Neuronal stem cell (in vitro differentiated cells): ENCODE measurements at regions not wholly inside any gene's neighbourhood (a gene's known extent, or its start where the extent isn't known, plus 50 kb on each side); places are given as distances from the start of the nearest gene placed in this dataset.

Experiments used
- DNase-seq: peaks from one replicate; pipeline ENCODE4 v3.0.0-alpha.2; 2013; ENCODE audit warnings: low spot score
- H2AFZ ChIP-seq: one replicate; pipeline ENCODE4 v1.6.1; 2013; ENCODE audit warnings: mild to moderate bottlenecking, low read length, inconsistent platforms
- H2AK5ac ChIP-seq: 2 replicates; pipeline ENCODE4 v1.6.1; 2013; ENCODE audit warnings: low read depth, mild to moderate bottlenecking, inconsistent platforms, low read length, moderate library complexity, mixed read lengths
- H2BK120ac ChIP-seq: 2 replicates; pipeline ENCODE4 v1.6.1; 2013; ENCODE audit warnings: low read depth, mild to moderate bottlenecking, inconsistent platforms, low read length, moderate library complexity, mixed read lengths
- H2BK12ac ChIP-seq: one replicate; pipeline ENCODE4 v1.6.1; 2013; ENCODE audit warnings: low read length, inconsistent platforms
- H2BK15ac ChIP-seq: 2 replicates; pipeline ENCODE4 v1.6.1; 2013; ENCODE audit warnings: mild to moderate bottlenecking, low read length, inconsistent platforms, mixed read lengths
- H2BK5ac ChIP-seq: one replicate; pipeline ENCODE4 v1.6.1; 2013; ENCODE audit warnings: inconsistent platforms, mild to moderate bottlenecking, low read length, moderate library complexity
- H3K14ac ChIP-seq: one replicate; pipeline ENCODE4 v1.6.1; 2013; ENCODE audit warnings: low read length, inconsistent platforms
- H3K18ac ChIP-seq: 2 replicates; pipeline ENCODE4 v1.6.1; 2013; ENCODE audit warnings: low read length, inconsistent platforms
- H3K23ac ChIP-seq: 2 replicates; pipeline ENCODE4 v1.6.1; 2013; ENCODE audit warnings: low read depth, mild to moderate bottlenecking, mixed read lengths, low read length, inconsistent platforms; ENCODE audit not compliant: poor library complexity
- H3K27ac ChIP-seq: replicated peaks from 3 replicates; pipeline ENCODE4 v1.5.1; 2013; ENCODE audit warnings: low read length, inconsistent platforms
- H3K27me3 ChIP-seq, 3 experiments: 2 replicates each; pipeline ENCODE4 v1.6.1; 2013; ENCODE audit warnings: low read length in 3 of 3, mild to moderate bottlenecking in 2 of 3, inconsistent platforms in 1 of 3, low read depth in 1 of 3, mixed read lengths in 1 of 3, moderate library complexity in 1 of 3; ENCODE audit not compliant: control insufficient read depth in 3 of 3, insufficient read depth in 3 of 3
- H3K36me3 ChIP-seq, 2 donors: replicated peaks in 1 of 2; 2 replicates each; pipeline ENCODE4 v1.6.1; 2013; ENCODE audit warnings: low read length in 2 of 2; ENCODE audit not compliant: control insufficient read depth in 2 of 2, insufficient read depth in 2 of 2
- H3K4ac ChIP-seq: 2 replicates; pipeline ENCODE4 v1.6.1; 2013; ENCODE audit warnings: inconsistent platforms, mild to moderate bottlenecking, low read length, moderate library complexity
- H3K4me1 ChIP-seq, 2 donors: 1 replicate in 1 of 2; 2 replicates in 1 of 2; pipeline ENCODE4 v1.6.1; 2013; ENCODE audit warnings: low read length in 2 of 2, low read depth in 1 of 2; ENCODE audit not compliant: control insufficient read depth in 2 of 2, insufficient read depth in 1 of 2
- H3K4me2 ChIP-seq: one replicate; pipeline ENCODE4 v1.6.1; 2013; ENCODE audit warnings: mild to moderate bottlenecking, low read length, inconsistent platforms; ENCODE audit not compliant: insufficient read depth, poor library complexity, severe bottlenecking
- H3K4me3 ChIP-seq, 2 donors: 2 replicates each; pipeline ENCODE4 v1.5.1; 2013; ENCODE audit warnings: low read length in 2 of 2, mild to moderate bottlenecking in 2 of 2, inconsistent platforms in 1 of 2, moderate library complexity in 1 of 2
- H3K79me1 ChIP-seq: one replicate; pipeline ENCODE4 v1.6.1; 2013; ENCODE audit warnings: low read depth, mild to moderate bottlenecking, inconsistent platforms, low read length, moderate library complexity
- H3K9ac ChIP-seq: one replicate; pipeline ENCODE4 v1.6.1; 2013; ENCODE audit warnings: mild to moderate bottlenecking, low read depth, low read length, inconsistent platforms; ENCODE audit not compliant: poor library complexity
- H3K9me3 ChIP-seq, 2 donors: replicated peaks in 1 of 2; 2 replicates each; pipeline versions ENCODE3 to v1.6.1; 2013; ENCODE audit warnings: low read length in 2 of 2, mild to moderate bottlenecking in 2 of 2, inconsistent platforms in 1 of 2, low read depth in 1 of 2, mixed read lengths in 1 of 2, moderate library complexity in 1 of 2; ENCODE audit not compliant: control insufficient read depth in 2 of 2, insufficient read depth in 1 of 2
- H4K8ac ChIP-seq: one replicate; pipeline ENCODE4 v1.6.1; 2013; ENCODE audit warnings: low read depth, mild to moderate bottlenecking, inconsistent platforms, low read length, moderate library complexity
- H4K91ac ChIP-seq: one replicate; pipeline ENCODE4 v1.6.1; 2013; ENCODE audit warnings: low read length, low read depth, mild to moderate bottlenecking, inconsistent platforms; ENCODE audit not compliant: poor library complexity
- WGBS, 2 donors: extraction: QIAGEN DNeasy Blood & Tissue Kit; methylation state at CpG; one replicate each; pipeline ENCODE4 v1.1.7; 2013; ENCODE audit warnings: missing lambda C conversion rate in 2 of 2, mixed read lengths in 1 of 2; ENCODE audit not compliant: insufficient read length in 2 of 2, insufficient replicate concordance in 1 of 2; ENCODE audit errors: extremely low coverage in 2 of 2; 5-methylcytosine and 5-hydroxymethylcytosine counted together

- no peaks in the 10 kb centered on the region for H3K36me3 ChIP-seq
- no peak overlapping the region for H2AK5ac ChIP-seq
- H3K14ac ChIP-seq, result no peak overlapping the region
- no peak overlapping the region for H3K18ac ChIP-seq
- H2AFZ ChIP-seq, result no peak overlapping the region
- no peak overlapping the region for H4K91ac ChIP-seq
- no peak overlapping the region for H2BK12ac ChIP-seq
- no peak overlapping the region for H3K23ac ChIP-seq
- H3K79me1 ChIP-seq, result no peaks in the 10 kb centered on the region
- H3K27ac ChIP-seq, result no peak overlapping the region
- H3K4me1 ChIP-seq, result no peaks in the 10 kb centered on the region
- H3K4me2 ChIP-seq, result no peak overlapping the region
- H2BK15ac ChIP-seq, result no peak overlapping the region
- DNase-seq, result no peak
- no peak overlapping the region for H4K8ac ChIP-seq
- WGBS, 2 donors, result no CpG with 5 or more reads among the region's 2 CpGs
- no peak overlapping the region for H3K4me3 ChIP-seq
- no peak overlapping the region for H3K4ac ChIP-seq
- H3K9ac ChIP-seq, result no peak overlapping the region
- no peaks in the 10 kb centered on the region for H3K9me3 ChIP-seq
- H3K27me3 ChIP-seq, result no peaks in the 10 kb centered on the region
- no peak overlapping the region for H2BK120ac ChIP-seq
- H2BK5ac ChIP-seq, result no peak overlapping the region
These were observed 675.6 kb downstream of the RPL10L start for GRCh38 chr14:45976001-45976400.

GRCh38 chr14:45972416-45972815 lies 679.2 kb downstream of the RPL10L start:
- Histone ChIP-seq H3K4me3 (no peak overlapping the region), H3K23ac (no peak overlapping the region), H2BK12ac (no peak overlapping the region), H2BK5ac (no peak overlapping the region), H3K4me2 (no peak overlapping the region), H4K91ac (no peak overlapping the region), H2AK5ac (no peak overlapping the region), H3K36me3 (no peaks in the 10 kb centered on the region), H3K9me3 (no peaks in the 10 kb centered on the region), H3K27ac (no peak overlapping the region), H3K14ac (no peak overlapping the region), H2BK15ac (no peak overlapping the region), H4K8ac (no peak overlapping the region), H3K4me1 (no peaks in the 10 kb centered on the region), H3K4ac (no peak overlapping the region), H3K18ac (no peak overlapping the region), H2AFZ (no peak overlapping the region), H2BK120ac (no peak overlapping the region), H3K27me3 (no peaks in the 10 kb centered on the region), H3K79me1 (no peaks in the 10 kb centered on the region), H3K9ac (no peak overlapping the region)
- DNase-seq, result no peak
- WGBS, 2 donors, result no CpG with 5 or more reads among the region's 4 CpGs

- Histone ChIP-seq H3K9ac (no peak overlapping the region), H2AK5ac (no peak overlapping the region), H2BK15ac (no peak overlapping the region), H3K27me3 (no peaks in the 10 kb centered on the region), H3K18ac (no peak overlapping the region), H4K8ac (no peak overlapping the region), H3K4me1 (no peaks in the 10 kb centered on the region), H3K9me3 (no peaks in the 10 kb centered on the region), H3K14ac (no peak overlapping the region), H3K23ac (no peak overlapping the region), H3K36me3 (no peaks in the 10 kb centered on the region), H3K27ac (no peak overlapping the region), H3K4ac (no peak overlapping the region), H3K4me3 (no peak overlapping the region), H2BK12ac (no peak overlapping the region), H4K91ac (no peak overlapping the region), H2AFZ (no peak overlapping the region), H2BK5ac (no peak overlapping the region), H2BK120ac (no peak overlapping the region), H3K79me1 (no peaks in the 10 kb centered on the region), H3K4me2 (no peak overlapping the region)
- WGBS, 2 donors, result no CpG with 5 or more reads among the region's 1 CpG
- no peak for DNase-seq
These were observed 681.0 kb downstream of the RPL10L start for GRCh38 chr14:45970621-45971020.

- no peak overlapping the region for H4K8ac ChIP-seq
- WGBS, 2 donors, result no CpG with 5 or more reads among the region's 1 CpG
- no peaks in the 10 kb centered on the region for H3K4me1 ChIP-seq
- no peak overlapping the region for H2BK120ac ChIP-seq
- H2BK12ac ChIP-seq, result no peak overlapping the region
- H2AFZ ChIP-seq, result no peak overlapping the region
- H2BK15ac ChIP-seq, result no peak overlapping the region
- no peak overlapping the region for H3K23ac ChIP-seq
- H3K79me1 ChIP-seq, result no peaks in the 10 kb centered on the region
- no peaks in the 10 kb centered on the region for H3K9me3 ChIP-seq
- H3K14ac ChIP-seq, result no peak overlapping the region
- H4K91ac ChIP-seq, result no peak overlapping the region
- H3K4ac ChIP-seq, result no peak overlapping the region
- H3K4me2 ChIP-seq, result no peak overlapping the region
- H2AK5ac ChIP-seq, result no peak overlapping the region
- no peak for DNase-seq
- H3K27ac ChIP-seq, result no peak overlapping the region
- no peak overlapping the region for H3K18ac ChIP-seq
- H3K9ac ChIP-seq, result no peak overlapping the region
- H2BK5ac ChIP-seq, result no peak overlapping the region
- H3K27me3 ChIP-seq, result no peaks in the 10 kb centered on the region
- no peak overlapping the region for H3K4me3 ChIP-seq
- H3K36me3 ChIP-seq, result no peaks in the 10 kb centered on the region
These were observed 683.5 kb downstream of the RPL10L start for GRCh38 chr14:45968037-45968436.
